Thyroid gland (tissue), 4 donors: ENCODE measurements at regions not wholly inside any gene's neighbourhood (a gene's known extent, or its start where the extent isn't known, plus 50 kb on each side); places are given as distances from the start of the nearest gene placed in this dataset.

Experiments used
- POLR2A ChIP-seq, 2 donors: fragments of 450-650 bp; IDR thresholded peaks; one replicate each; pipeline ENCODE4 v1.6.1; 2017; ENCODE audit warnings: antibody characterized with exemption in 2 of 2, mild to moderate bottlenecking in 2 of 2, moderate library complexity in 1 of 2
- TF ChIP-seq, protein P1 (sequence below), 6 experiments: fragments of 200-600 bp in 3 of 6; fragments of 450-650 bp in 3 of 6; sonication (generic) in 3 of 6; IDR thresholded peaks; one replicate each; pipeline ENCODE4 v1.5.1; 2016 to 2019; ENCODE audit warnings: antibody characterized with exemption in 6 of 6, mild to moderate bottlenecking in 2 of 6, inconsistent platforms in 1 of 6, moderate library complexity in 1 of 6

- TF ChIP-seq POLR2A (IDR thresholded peaks at IDR 0.05) = no peak
- TF ChIP-seq, protein P1, sequence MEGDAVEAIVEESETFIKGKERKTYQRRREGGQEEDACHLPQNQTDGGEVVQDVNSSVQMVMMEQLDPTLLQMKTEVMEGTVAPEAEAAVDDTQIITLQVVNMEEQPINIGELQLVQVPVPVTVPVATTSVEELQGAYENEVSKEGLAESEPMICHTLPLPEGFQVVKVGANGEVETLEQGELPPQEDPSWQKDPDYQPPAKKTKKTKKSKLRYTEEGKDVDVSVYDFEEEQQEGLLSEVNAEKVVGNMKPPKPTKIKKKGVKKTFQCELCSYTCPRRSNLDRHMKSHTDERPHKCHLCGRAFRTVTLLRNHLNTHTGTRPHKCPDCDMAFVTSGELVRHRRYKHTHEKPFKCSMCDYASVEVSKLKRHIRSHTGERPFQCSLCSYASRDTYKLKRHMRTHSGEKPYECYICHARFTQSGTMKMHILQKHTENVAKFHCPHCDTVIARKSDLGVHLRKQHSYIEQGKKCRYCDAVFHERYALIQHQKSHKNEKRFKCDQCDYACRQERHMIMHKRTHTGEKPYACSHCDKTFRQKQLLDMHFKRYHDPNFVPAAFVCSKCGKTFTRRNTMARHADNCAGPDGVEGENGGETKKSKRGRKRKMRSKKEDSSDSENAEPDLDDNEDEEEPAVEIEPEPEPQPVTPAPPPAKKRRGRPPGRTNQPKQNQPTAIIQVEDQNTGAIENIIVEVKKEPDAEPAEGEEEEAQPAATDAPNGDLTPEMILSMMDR (IDR thresholded peaks at IDR 0.05) = no peak
Observed at GRCh38 chr20:53855733-53856132, 214.7 kb downstream of the BCAS1 start.
